OCI-LY7 (cell line): ENCODE measurements at regions not wholly inside any gene's neighbourhood (a gene's known extent, or its start where the extent isn't known, plus 50 kb on each side); places are given as distances from the start of the nearest gene placed in this dataset.

Experiments used
- EZH2phosphoT487 ChIP-seq: fragments of 200-600 bp; sonication (generic); IDR thresholded peaks from 2 replicates; pipeline ENCODE4 v1.6.1; 2018; ENCODE audit warnings: low read depth, borderline replicate concordance, mild to moderate bottlenecking, mixed run types, antibody characterized with exemption, low read length, moderate library complexity, mixed read lengths
- TF ChIP-seq, protein P1 (sequence below): fragments of 200-600 bp; sonication (generic); conservative IDR thresholded peaks from 2 replicates; pipeline ENCODE4 v1.5.1; 2014; ENCODE audit warnings: mild to moderate bottlenecking, antibody characterized with exemption, low read length, moderate library complexity, mixed read lengths

DNA sequence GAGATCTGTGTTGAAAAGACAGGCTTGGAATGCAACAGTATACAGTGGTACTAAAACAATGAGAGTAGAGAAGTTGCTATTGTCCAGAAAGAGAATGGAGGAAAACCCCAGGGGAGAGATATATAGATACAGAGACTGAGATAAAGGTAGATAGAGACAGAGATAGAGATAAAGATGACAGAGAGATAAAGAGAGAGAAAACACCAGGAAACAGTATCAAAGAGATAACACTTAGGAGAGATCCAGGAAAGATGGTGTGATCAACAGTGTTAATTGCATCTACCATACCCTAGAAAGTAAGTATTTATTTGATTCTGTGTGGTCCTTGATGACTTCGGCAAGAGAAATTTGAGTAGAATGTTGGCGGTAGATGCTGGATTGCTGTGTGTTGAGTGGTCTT is 461.8 kb upstream of the RIOK2 start:
- TF ChIP-seq, protein P1, sequence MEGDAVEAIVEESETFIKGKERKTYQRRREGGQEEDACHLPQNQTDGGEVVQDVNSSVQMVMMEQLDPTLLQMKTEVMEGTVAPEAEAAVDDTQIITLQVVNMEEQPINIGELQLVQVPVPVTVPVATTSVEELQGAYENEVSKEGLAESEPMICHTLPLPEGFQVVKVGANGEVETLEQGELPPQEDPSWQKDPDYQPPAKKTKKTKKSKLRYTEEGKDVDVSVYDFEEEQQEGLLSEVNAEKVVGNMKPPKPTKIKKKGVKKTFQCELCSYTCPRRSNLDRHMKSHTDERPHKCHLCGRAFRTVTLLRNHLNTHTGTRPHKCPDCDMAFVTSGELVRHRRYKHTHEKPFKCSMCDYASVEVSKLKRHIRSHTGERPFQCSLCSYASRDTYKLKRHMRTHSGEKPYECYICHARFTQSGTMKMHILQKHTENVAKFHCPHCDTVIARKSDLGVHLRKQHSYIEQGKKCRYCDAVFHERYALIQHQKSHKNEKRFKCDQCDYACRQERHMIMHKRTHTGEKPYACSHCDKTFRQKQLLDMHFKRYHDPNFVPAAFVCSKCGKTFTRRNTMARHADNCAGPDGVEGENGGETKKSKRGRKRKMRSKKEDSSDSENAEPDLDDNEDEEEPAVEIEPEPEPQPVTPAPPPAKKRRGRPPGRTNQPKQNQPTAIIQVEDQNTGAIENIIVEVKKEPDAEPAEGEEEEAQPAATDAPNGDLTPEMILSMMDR = no peak
- TF ChIP-seq EZH2phosphoT487 = no peak
